ENCODE measurements at regions not wholly inside any gene's neighbourhood (a gene's known extent, or its start where the extent isn't known, plus 50 kb on each side); places are given as distances from the start of the nearest gene placed in this dataset.
"Not testable (repeated sequence)": the region's sequence is repeated elsewhere in the genome, so short reads cannot be mapped to it uniquely, and the experiment has no call there.

- Histone ChIP-seq H4K20me1 (ENCODE audit: insufficient read depth, low read length) (no peaks in the 10 kb centered on the region), H3K36me3 (ENCODE audit: insufficient read depth, low read length) (no peaks in the 10 kb centered on the region), H3K27me3 (ENCODE audit: insufficient read depth, low read length) (no peaks in the 10 kb centered on the region), H3K9me3 (ENCODE audit: low read depth, low read length) (no peaks in the 10 kb centered on the region), H3K79me2 (ENCODE audit: insufficient read depth, low read length) (no peaks in the 10 kb centered on the region), H2AFZ (ENCODE audit: low read length) (no peak overlapping the region), H3K27ac (ENCODE audit: low read depth, low read length) (no peak overlapping the region), H3K4me3 (ENCODE audit: insufficient read depth, low read length) (no peak overlapping the region), H3K4me1 (ENCODE audit: insufficient read depth, low read length) (no peaks in the 10 kb centered on the region), H3K4me2 (ENCODE audit: insufficient read depth, low read length) (no peak overlapping the region)
- TF ChIP-seq, protein P1, sequence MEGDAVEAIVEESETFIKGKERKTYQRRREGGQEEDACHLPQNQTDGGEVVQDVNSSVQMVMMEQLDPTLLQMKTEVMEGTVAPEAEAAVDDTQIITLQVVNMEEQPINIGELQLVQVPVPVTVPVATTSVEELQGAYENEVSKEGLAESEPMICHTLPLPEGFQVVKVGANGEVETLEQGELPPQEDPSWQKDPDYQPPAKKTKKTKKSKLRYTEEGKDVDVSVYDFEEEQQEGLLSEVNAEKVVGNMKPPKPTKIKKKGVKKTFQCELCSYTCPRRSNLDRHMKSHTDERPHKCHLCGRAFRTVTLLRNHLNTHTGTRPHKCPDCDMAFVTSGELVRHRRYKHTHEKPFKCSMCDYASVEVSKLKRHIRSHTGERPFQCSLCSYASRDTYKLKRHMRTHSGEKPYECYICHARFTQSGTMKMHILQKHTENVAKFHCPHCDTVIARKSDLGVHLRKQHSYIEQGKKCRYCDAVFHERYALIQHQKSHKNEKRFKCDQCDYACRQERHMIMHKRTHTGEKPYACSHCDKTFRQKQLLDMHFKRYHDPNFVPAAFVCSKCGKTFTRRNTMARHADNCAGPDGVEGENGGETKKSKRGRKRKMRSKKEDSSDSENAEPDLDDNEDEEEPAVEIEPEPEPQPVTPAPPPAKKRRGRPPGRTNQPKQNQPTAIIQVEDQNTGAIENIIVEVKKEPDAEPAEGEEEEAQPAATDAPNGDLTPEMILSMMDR (IDR thresholded peaks at IDR 0.05; ENCODE audit: extremely low read depth, low read depth, low read length), result no peak
- DNase-seq (ENCODE audit: insufficient read length, low spot score, missing footprints), result no peak
Observed at GRCh38 chr5:42109006-42109572, 184.0 kb downstream of the FBXO4 start.

DNA sequence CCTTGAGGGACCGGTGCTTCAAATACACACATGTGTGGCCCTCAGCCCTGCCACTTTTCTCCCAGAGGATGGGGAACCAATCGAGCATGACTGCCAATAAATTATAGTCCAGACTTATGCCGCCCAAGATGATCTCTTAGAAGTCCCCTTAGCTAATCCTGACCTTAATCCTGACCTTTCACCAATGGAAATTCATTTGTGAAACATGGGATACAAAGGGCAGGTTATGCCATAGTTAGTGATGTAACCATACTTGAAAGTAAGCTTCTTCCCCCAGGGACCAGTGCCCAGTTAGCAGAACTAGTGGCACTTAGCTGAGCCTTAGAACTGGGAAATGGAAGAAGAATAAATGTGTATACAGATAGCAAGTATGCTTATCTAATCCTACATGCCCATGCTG, 190.6 kb downstream of the FBXO4 start:
- not testable (repeated sequence) for H3K27ac ChIP-seq (ENCODE audit: low read depth, low read length); H3K36me3 ChIP-seq (ENCODE audit: insufficient read depth, low read length); H3K4me3 ChIP-seq (ENCODE audit: insufficient read depth, low read length); H4K20me1 ChIP-seq (ENCODE audit: insufficient read depth, low read length); H3K4me2 ChIP-seq (ENCODE audit: insufficient read depth, low read length); H3K4me1 ChIP-seq (ENCODE audit: insufficient read depth, low read length); H2AFZ ChIP-seq (ENCODE audit: low read length); H3K9me3 ChIP-seq (ENCODE audit: low read depth, low read length); H3K27me3 ChIP-seq (ENCODE audit: insufficient read depth, low read length); H3K79me2 ChIP-seq (ENCODE audit: insufficient read depth, low read length); DNase-seq (ENCODE audit: insufficient read length, low spot score, missing footprints)

DNA sequence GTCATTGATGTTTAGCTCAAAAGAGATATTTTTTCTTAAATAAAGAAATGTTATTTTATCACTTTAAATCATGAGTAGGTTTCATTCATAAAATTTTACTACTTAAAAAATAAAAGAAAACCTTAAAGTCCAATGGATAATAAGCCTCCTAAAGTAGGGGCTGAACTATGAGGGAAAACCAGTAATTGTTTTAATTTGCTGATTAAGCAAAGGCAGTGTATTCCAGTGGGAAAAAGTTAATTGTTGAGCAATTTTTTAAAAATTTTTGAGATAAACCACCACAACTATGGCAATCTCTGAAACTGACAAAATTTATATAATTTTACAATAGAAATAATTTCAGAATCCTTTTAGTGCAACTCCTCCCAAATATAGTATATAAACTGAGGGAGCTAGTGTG, 195.0 kb downstream of the FBXO4 start:
- no peaks in the 10 kb centered on the region for H3K36me3 ChIP-seq (ENCODE audit: insufficient read depth, low read length)
- DNase-seq (ENCODE audit: insufficient read length, low spot score, missing footprints), result no peak
- H3K79me2 ChIP-seq (ENCODE audit: insufficient read depth, low read length), result no peaks in the 10 kb centered on the region
- H3K27me3 ChIP-seq (ENCODE audit: insufficient read depth, low read length), result no peaks in the 10 kb centered on the region
- no peak overlapping the region for H3K4me2 ChIP-seq (ENCODE audit: insufficient read depth, low read length)
- H3K4me1 ChIP-seq (ENCODE audit: insufficient read depth, low read length), result no peaks in the 10 kb centered on the region
- no peaks in the 10 kb centered on the region for H4K20me1 ChIP-seq (ENCODE audit: insufficient read depth, low read length)
- no peaks in the 10 kb centered on the region for H3K9me3 ChIP-seq (ENCODE audit: low read depth, low read length)
- no peak overlapping the region for H3K4me3 ChIP-seq (ENCODE audit: insufficient read depth, low read length)
- no peak overlapping the region for H2AFZ ChIP-seq (ENCODE audit: low read length)
- no peak overlapping the region for H3K27ac ChIP-seq (ENCODE audit: low read depth, low read length)
- TF ChIP-seq, protein P1 (IDR thresholded peaks at IDR 0.05; ENCODE audit: extremely low read depth, low read depth, low read length), result no peak

GRCh38 chr5:42121401-42121800, 196.3 kb downstream of the FBXO4 start:
- Histone ChIP-seq H4K20me1 (ENCODE audit: insufficient read depth, low read length) (no peaks in the 10 kb centered on the region), H3K36me3 (ENCODE audit: insufficient read depth, low read length) (no peaks in the 10 kb centered on the region), H3K9me3 (ENCODE audit: low read depth, low read length) (no peaks in the 10 kb centered on the region), H3K79me2 (ENCODE audit: insufficient read depth, low read length) (no peaks in the 10 kb centered on the region), H3K4me2 (ENCODE audit: insufficient read depth, low read length) (no peak overlapping the region), H3K4me1 (ENCODE audit: insufficient read depth, low read length) (no peaks in the 10 kb centered on the region), H3K27ac (ENCODE audit: low read depth, low read length) (no peak overlapping the region), H3K4me3 (ENCODE audit: insufficient read depth, low read length) (no peak overlapping the region), H3K27me3 (ENCODE audit: insufficient read depth, low read length) (no peaks in the 10 kb centered on the region), H2AFZ (ENCODE audit: low read length) (no peak overlapping the region)
- DNase-seq (ENCODE audit: insufficient read length, low spot score, missing footprints), result no peak
- TF ChIP-seq, protein P1 (IDR thresholded peaks at IDR 0.05; ENCODE audit: extremely low read depth, low read depth, low read length), result no peak

Measured in osteoblast (primary cell).